Vagina (tissue), 2 donors: ENCODE measurements at regions not wholly inside any gene's neighbourhood (a gene's known extent, or its start where the extent isn't known, plus 50 kb on each side); places are given as distances from the start of the nearest gene placed in this dataset.

Experiments used
- DNase-seq, 2 donors: peaks; one replicate each; pipeline ENCODE4 v3.0.0-alpha.2; 2017; ENCODE audit errors: extremely low spot score in 2 of 2
- H3K27ac ChIP-seq: fragments of 200-600 bp; sonication (generic); one replicate; pipeline ENCODE4 v1.5.1; 2019
- H3K27me3 ChIP-seq: fragments of 200-600 bp; sonication (generic); one replicate; pipeline ENCODE4 v1.5.1; 2019
- H3K36me3 ChIP-seq, 2 donors: fragments of 200-600 bp; sonication (generic); one replicate each; pipeline ENCODE4 v1.5.1; 2017 to 2019
- H3K4me1 ChIP-seq: fragments of 200-600 bp; sonication (generic); one replicate; pipeline ENCODE4 v1.5.1; 2019
- H3K4me3 ChIP-seq, 2 donors: fragments of 200-600 bp; sonication (generic); 1 replicate in 1 of 2; 2 replicates in 1 of 2; pipeline ENCODE4 v1.5.1; 2016 to 2019
- H3K9me3 ChIP-seq: fragments of 200-600 bp; sonication (generic); one replicate; pipeline ENCODE4 v1.5.1; 2019
- CTCF ChIP-seq, 3 experiments: fragments of 450-650 bp in 2 of 3; fragments of 200-600 bp in 1 of 3; sonication (generic) in 1 of 3; IDR thresholded peaks; one replicate each; pipeline ENCODE4 v1.5.1; 2017 to 2019; ENCODE audit warnings: antibody characterized with exemption in 3 of 3, mild to moderate bottlenecking in 2 of 3, moderate library complexity in 2 of 3
- POLR2A ChIP-seq, 2 donors: fragments of 450-650 bp; IDR thresholded peaks; one replicate each; pipeline ENCODE4 v1.6.1; 2017; ENCODE audit warnings: antibody characterized with exemption in 2 of 2, mild to moderate bottlenecking in 2 of 2, moderate library complexity in 2 of 2
- POLR2AphosphoS5 ChIP-seq, 2 donors: sonication (generic); formaldehyde crosslinking; IDR thresholded peaks; one replicate each; pipeline ENCODE4 v1.9.0; 2017; ENCODE audit warnings: antibody characterized with exemption in 2 of 2, mild to moderate bottlenecking in 2 of 2, low read depth in 1 of 2; ENCODE audit not compliant: insufficient read depth in 1 of 2
- intact Hi-C: fragments of 100-400 bp; cut with DNase I; formaldehyde crosslinking; loops from one replicate; pipeline ENCODE4 v1.15.1; 2023

- Histone ChIP-seq H3K4me3 (no peak overlapping the region), H3K4me1 (peaks cover 3% of the 10 kb centered on the region), H3K27me3 (no peaks in the 10 kb centered on the region), H3K36me3 (no peaks in the 10 kb centered on the region), H3K9me3 (no peaks in the 10 kb centered on the region), H3K27ac (no peak overlapping the region)
- TF ChIP-seq POLR2AphosphoS5 (IDR thresholded peaks at IDR 0.05; ENCODE audit: insufficient read depth in 1 of 2, low read depth in 1 of 2) (no peak), POLR2A (IDR thresholded peaks at IDR 0.05) (no peak), CTCF (IDR thresholded peaks at IDR 0.05) (no peak)
- DNase-seq: no peak
- intact Hi-C loops: no loop called here
Observed at GRCh38 chr12:88921434-88921833, 341.2 kb upstream of the KITLG start.

GRCh38 chr12:88918161-88918560 is 337.9 kb upstream of the KITLG start:
- DNase-seq: no peak
- Histone ChIP-seq H3K36me3 (no peaks in the 10 kb centered on the region), H3K4me3 (no peak overlapping the region), H3K4me1 (no peaks in the 10 kb centered on the region), H3K27me3 (no peaks in the 10 kb centered on the region), H3K9me3 (no peaks in the 10 kb centered on the region), H3K27ac (no peak overlapping the region)
- TF ChIP-seq CTCF (IDR thresholded peaks at IDR 0.05) (no peak), POLR2A (IDR thresholded peaks at IDR 0.05) (no peak), POLR2AphosphoS5 (IDR thresholded peaks at IDR 0.05; ENCODE audit: insufficient read depth in 1 of 2, low read depth in 1 of 2) (no peak)
- intact Hi-C loops: no loop called here

- DNase-seq: no peak
- H3K9me3 ChIP-seq: no peaks in the 10 kb centered on the region
- no peak overlapping the region for H3K4me3 ChIP-seq
- no peak overlapping the region for H3K27ac ChIP-seq
- no peaks in the 10 kb centered on the region for H3K4me1 ChIP-seq
- intact Hi-C loops: no loop called here
- no peaks in the 10 kb centered on the region for H3K36me3 ChIP-seq
- no peaks in the 10 kb centered on the region for H3K27me3 ChIP-seq
- no peak for TF ChIP-seq POLR2AphosphoS5 (IDR thresholded peaks at IDR 0.05; ENCODE audit: insufficient read depth in 1 of 2, low read depth in 1 of 2)
- no peak for TF ChIP-seq CTCF (IDR thresholded peaks at IDR 0.05)
- no peak for TF ChIP-seq POLR2A (IDR thresholded peaks at IDR 0.05)
Observed at GRCh38 chr12:88914967-88915366, 334.7 kb upstream of the KITLG start.

GRCh38 chr12:88909510-88909909 is 329.2 kb upstream of the KITLG start:
- H3K9me3 ChIP-seq: no peaks in the 10 kb centered on the region
- H3K36me3 ChIP-seq: no peaks in the 10 kb centered on the region
- DNase-seq: no peak
- no peak for TF ChIP-seq POLR2A (IDR thresholded peaks at IDR 0.05)
- TF ChIP-seq CTCF (IDR thresholded peaks at IDR 0.05): no peak
- TF ChIP-seq POLR2AphosphoS5 (IDR thresholded peaks at IDR 0.05; ENCODE audit: insufficient read depth in 1 of 2, low read depth in 1 of 2): no peak
- H3K4me1 ChIP-seq: no peaks in the 10 kb centered on the region
- intact Hi-C loops: no loop called here
- no peak overlapping the region for H3K27ac ChIP-seq
- H3K27me3 ChIP-seq: no peaks in the 10 kb centered on the region
- no peak overlapping the region for H3K4me3 ChIP-seq

GRCh38 chr12:88908345-88908744 is 328.1 kb upstream of the KITLG start:
- no peaks in the 10 kb centered on the region for H3K36me3 ChIP-seq
- no peak for DNase-seq
- no peak overlapping the region for H3K27ac ChIP-seq
- no peak for TF ChIP-seq POLR2A (IDR thresholded peaks at IDR 0.05)
- no peak for TF ChIP-seq POLR2AphosphoS5 (IDR thresholded peaks at IDR 0.05; ENCODE audit: insufficient read depth in 1 of 2, low read depth in 1 of 2)
- TF ChIP-seq CTCF (IDR thresholded peaks at IDR 0.05): no peak
- H3K4me1 ChIP-seq: no peaks in the 10 kb centered on the region
- H3K4me3 ChIP-seq: no peak overlapping the region
- intact Hi-C loops: no loop called here
- H3K9me3 ChIP-seq: no peaks in the 10 kb centered on the region
- H3K27me3 ChIP-seq: no peaks in the 10 kb centered on the region
